ENCODE measurements at regions not wholly inside any gene's neighbourhood (a gene's known extent, or its start where the extent isn't known, plus 50 kb on each side); places are given as distances from the start of the nearest gene placed in this dataset.

DNA sequence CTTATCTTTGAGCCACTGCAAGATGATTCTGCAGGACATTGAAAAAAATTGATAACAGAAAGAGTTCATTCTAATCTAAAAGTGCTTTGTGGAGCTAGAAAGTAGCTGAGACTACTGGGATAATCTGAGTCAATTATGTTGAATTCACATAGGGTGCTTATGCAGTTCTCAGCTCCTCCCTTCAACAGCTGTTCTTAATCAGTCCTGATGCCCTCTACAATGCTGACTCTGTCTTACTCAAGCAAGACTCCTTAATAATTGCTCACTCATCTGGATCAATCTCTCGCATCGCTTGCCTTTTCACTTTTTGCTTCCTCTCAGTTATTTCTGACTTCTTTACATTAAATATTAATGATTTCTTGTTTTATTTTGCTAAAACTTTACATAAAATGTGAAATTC lies 182.1 kb downstream of the PCDH17 start:
- Histone ChIP-seq H3K79me2 (ENCODE audit: low read length) (no peaks in the 10 kb centered on the region), H3K9me2 (replicated peaks; ENCODE audit: low read length) (no peaks in the 10 kb centered on the region), H2AFZ (ENCODE audit: low read length) (no peak overlapping the region), H3K4me3 (ENCODE audit: low read length) (no peak overlapping the region), H3K4me2 (ENCODE audit: low read length) (no peak overlapping the region), H3K4me1 (ENCODE audit: insufficient read depth, low read length) (no peaks in the 10 kb centered on the region), H3K27me3 (ENCODE audit: low read length) (no peaks in the 10 kb centered on the region), H3K27ac (ENCODE audit: low read length) (no peak overlapping the region), H3F3A (ENCODE audit: low read length, unreplicated experiment) (no peaks in the 10 kb centered on the region), H3K9me3 (ENCODE audit: low read length) (no peaks in the 10 kb centered on the region), H4K20me1 (ENCODE audit: low read length) (no peaks in the 10 kb centered on the region), H3K36me3 (ENCODE audit: low read depth, low read length) (no peaks in the 10 kb centered on the region), H3K9ac (ENCODE audit: low read length) (no peak overlapping the region)
- ChIA-PET CTCF (no interaction called here), POLR2A (ENCODE audit: unreplicated experiment) (no interaction called here)
- no TSS peak for BruUV-seq (replicated peaks)
- DNase-seq, result no peak
- no peak for TF ChIP-seq EZH2phosphoT487 (IDR thresholded peaks at IDR 0.05; ENCODE audit: borderline replicate concordance, low read length)
- no peak for TF ChIP-seq EZH2 (IDR thresholded peaks at IDR 0.05; ENCODE audit: low read length, unreplicated experiment)
- TF ChIP-seq, protein P1, sequence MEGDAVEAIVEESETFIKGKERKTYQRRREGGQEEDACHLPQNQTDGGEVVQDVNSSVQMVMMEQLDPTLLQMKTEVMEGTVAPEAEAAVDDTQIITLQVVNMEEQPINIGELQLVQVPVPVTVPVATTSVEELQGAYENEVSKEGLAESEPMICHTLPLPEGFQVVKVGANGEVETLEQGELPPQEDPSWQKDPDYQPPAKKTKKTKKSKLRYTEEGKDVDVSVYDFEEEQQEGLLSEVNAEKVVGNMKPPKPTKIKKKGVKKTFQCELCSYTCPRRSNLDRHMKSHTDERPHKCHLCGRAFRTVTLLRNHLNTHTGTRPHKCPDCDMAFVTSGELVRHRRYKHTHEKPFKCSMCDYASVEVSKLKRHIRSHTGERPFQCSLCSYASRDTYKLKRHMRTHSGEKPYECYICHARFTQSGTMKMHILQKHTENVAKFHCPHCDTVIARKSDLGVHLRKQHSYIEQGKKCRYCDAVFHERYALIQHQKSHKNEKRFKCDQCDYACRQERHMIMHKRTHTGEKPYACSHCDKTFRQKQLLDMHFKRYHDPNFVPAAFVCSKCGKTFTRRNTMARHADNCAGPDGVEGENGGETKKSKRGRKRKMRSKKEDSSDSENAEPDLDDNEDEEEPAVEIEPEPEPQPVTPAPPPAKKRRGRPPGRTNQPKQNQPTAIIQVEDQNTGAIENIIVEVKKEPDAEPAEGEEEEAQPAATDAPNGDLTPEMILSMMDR (conservative IDR thresholded peaks at IDR 0.05; ENCODE audit: low read depth, low read length), result no peak
- intact Hi-C loops (cut with micrococcal nuclease), result no loop called here
- ATAC-seq, result no peak

DNA sequence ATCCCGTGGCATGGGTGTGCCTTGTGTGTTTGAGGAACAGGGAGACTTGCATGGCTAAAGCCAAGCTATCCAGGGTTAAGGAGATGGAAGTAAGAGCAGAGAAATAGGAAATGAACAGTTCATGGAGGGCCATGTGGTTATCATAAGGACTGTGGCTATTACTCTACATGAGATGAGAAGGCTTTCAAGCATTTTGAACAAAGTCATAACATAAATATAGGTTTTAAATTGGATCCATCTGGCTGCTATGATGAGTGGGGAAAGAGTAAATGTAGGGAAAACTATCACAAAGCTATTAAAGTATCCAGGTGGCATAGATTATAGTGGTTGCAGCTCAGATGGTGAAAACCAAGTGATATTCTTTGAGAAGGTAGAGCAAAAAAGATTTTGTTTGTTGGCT lies 184.1 kb downstream of the PCDH17 start:
- H3K9me2 ChIP-seq (replicated peaks; ENCODE audit: low read length), result no peaks in the 10 kb centered on the region
- no peaks in the 10 kb centered on the region for H3F3A ChIP-seq (ENCODE audit: low read length, unreplicated experiment)
- no peak overlapping the region for H3K9ac ChIP-seq (ENCODE audit: low read length)
- H3K36me3 ChIP-seq (ENCODE audit: low read depth, low read length), result no peaks in the 10 kb centered on the region
- TF ChIP-seq, protein P1 (conservative IDR thresholded peaks at IDR 0.05; ENCODE audit: low read depth, low read length), result no peak
- TF ChIP-seq EZH2 (IDR thresholded peaks at IDR 0.05; ENCODE audit: low read length, unreplicated experiment) (no peak), EZH2phosphoT487 (IDR thresholded peaks at IDR 0.05; ENCODE audit: borderline replicate concordance, low read length) (no peak)
- no peak overlapping the region for H2AFZ ChIP-seq (ENCODE audit: low read length)
- no peaks in the 10 kb centered on the region for H4K20me1 ChIP-seq (ENCODE audit: low read length)
- ChIA-PET POLR2A (ENCODE audit: unreplicated experiment) (no interaction called here), CTCF (no interaction called here)
- no peaks in the 10 kb centered on the region for H3K79me2 ChIP-seq (ENCODE audit: low read length)
- H3K4me2 ChIP-seq (ENCODE audit: low read length), result no peak overlapping the region
- no TSS peak for BruUV-seq (replicated peaks)
- intact Hi-C loops (cut with micrococcal nuclease), result no loop called here
- DNase-seq (no peak), ATAC-seq (no peak)
- no peaks in the 10 kb centered on the region for H3K4me1 ChIP-seq (ENCODE audit: insufficient read depth, low read length)
- no peaks in the 10 kb centered on the region for H3K9me3 ChIP-seq (ENCODE audit: low read length)
- no peaks in the 10 kb centered on the region for H3K27me3 ChIP-seq (ENCODE audit: low read length)
- H3K27ac ChIP-seq (ENCODE audit: low read length), result no peak overlapping the region
- no peak overlapping the region for H3K4me3 ChIP-seq (ENCODE audit: low read length)

DNA sequence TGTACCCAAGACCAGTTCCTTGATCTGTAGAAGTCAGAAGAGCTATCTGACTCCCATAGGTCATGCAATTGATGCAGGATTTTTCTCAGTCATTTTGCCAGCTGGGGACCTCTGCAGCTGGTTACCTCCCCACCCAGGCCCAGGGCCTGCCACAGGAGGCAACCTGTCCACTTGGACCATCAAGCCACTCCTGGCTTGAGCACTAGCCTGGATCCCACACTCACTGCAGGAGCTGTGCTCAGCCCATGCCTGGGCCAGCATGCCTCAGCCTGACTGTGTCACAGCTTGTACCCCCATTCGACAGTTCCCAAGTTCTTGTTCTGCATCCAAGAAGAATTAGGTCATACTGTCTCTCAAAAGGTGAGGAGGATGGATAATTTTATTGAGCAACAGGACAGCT lies 189.4 kb downstream of the PCDH17 start:
- Histone ChIP-seq H3K9me3 (ENCODE audit: low read length) (no peaks in the 10 kb centered on the region), H3K27ac (ENCODE audit: low read length) (no peak overlapping the region), H2AFZ (ENCODE audit: low read length) (no peak overlapping the region), H3K4me3 (ENCODE audit: low read length) (no peak overlapping the region), H3F3A (ENCODE audit: low read length, unreplicated experiment) (no peaks in the 10 kb centered on the region), H3K79me2 (ENCODE audit: low read length) (no peaks in the 10 kb centered on the region), H3K4me1 (ENCODE audit: insufficient read depth, low read length) (no peaks in the 10 kb centered on the region), H3K9ac (ENCODE audit: low read length) (no peak overlapping the region), H3K36me3 (ENCODE audit: low read depth, low read length) (no peaks in the 10 kb centered on the region), H3K27me3 (ENCODE audit: low read length) (no peaks in the 10 kb centered on the region), H3K4me2 (ENCODE audit: low read length) (no peak overlapping the region), H3K9me2 (replicated peaks; ENCODE audit: low read length) (no peaks in the 10 kb centered on the region), H4K20me1 (ENCODE audit: low read length) (no peaks in the 10 kb centered on the region)
- no TSS peak for BruUV-seq (replicated peaks)
- POLR2A ChIA-PET (ENCODE audit: unreplicated experiment), result no interaction called here
- TF ChIP-seq EZH2 (IDR thresholded peaks at IDR 0.05; ENCODE audit: low read length, unreplicated experiment) (no peak), EZH2phosphoT487 (IDR thresholded peaks at IDR 0.05; ENCODE audit: borderline replicate concordance, low read length) (no peak)
- TF ChIP-seq, protein P1 (conservative IDR thresholded peaks at IDR 0.05; ENCODE audit: low read depth, low read length), result no peak
- CTCF ChIA-PET, result no interaction called here
- intact Hi-C loops (cut with micrococcal nuclease), result no loop called here
- ATAC-seq (no peak), DNase-seq (no peak)
